C4-2B (cell line): ENCODE measurements at regions not wholly inside any gene's neighbourhood (a gene's known extent, or its start where the extent isn't known, plus 50 kb on each side); places are given as distances from the start of the nearest gene placed in this dataset.

Experiments
- ZFX ChIP-seq: fragments of 450-650 bp; IDR thresholded peaks from 2 replicates; pipeline ENCODE4 v1.6.1; 2017
- TF ChIP-seq, protein P1 (sequence below): fragments of 450-650 bp; conservative IDR thresholded peaks from 2 replicates; pipeline ENCODE4 v1.5.1; 2017; ENCODE audit warnings: mild to moderate bottlenecking

DNA sequence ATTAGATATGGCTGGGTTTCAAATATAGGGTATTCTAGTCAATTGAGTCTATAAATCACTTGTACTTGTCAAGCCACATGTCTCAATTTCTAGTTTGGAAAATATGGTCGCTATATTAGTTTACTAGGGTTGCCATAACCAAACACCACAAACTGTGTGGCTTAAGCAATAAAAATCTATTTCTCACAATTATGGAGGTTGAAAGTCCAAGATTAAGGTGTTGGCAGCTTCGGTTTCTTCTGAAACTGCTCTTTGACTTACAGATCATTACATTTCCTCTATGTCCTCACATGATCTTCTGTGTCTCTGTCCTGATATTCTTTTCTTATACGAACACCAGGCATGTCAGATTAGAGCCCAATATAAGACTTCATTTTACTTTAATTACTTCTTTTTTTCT is 55.8 kb upstream of the BASP1 start:
- TF ChIP-seq, protein P1, sequence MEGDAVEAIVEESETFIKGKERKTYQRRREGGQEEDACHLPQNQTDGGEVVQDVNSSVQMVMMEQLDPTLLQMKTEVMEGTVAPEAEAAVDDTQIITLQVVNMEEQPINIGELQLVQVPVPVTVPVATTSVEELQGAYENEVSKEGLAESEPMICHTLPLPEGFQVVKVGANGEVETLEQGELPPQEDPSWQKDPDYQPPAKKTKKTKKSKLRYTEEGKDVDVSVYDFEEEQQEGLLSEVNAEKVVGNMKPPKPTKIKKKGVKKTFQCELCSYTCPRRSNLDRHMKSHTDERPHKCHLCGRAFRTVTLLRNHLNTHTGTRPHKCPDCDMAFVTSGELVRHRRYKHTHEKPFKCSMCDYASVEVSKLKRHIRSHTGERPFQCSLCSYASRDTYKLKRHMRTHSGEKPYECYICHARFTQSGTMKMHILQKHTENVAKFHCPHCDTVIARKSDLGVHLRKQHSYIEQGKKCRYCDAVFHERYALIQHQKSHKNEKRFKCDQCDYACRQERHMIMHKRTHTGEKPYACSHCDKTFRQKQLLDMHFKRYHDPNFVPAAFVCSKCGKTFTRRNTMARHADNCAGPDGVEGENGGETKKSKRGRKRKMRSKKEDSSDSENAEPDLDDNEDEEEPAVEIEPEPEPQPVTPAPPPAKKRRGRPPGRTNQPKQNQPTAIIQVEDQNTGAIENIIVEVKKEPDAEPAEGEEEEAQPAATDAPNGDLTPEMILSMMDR: no peak
- TF ChIP-seq ZFX: no peak
